Renal cortical epithelial cell (primary cell): ENCODE measurements at regions not wholly inside any gene's neighbourhood (a gene's known extent, or its start where the extent isn't known, plus 50 kb on each side); places are given as distances from the start of the nearest gene placed in this dataset.

ENCODE experiments used
- DNase-seq: peaks from one replicate; pipeline ENCODE4 v3.0.0-alpha.2; 2011; ENCODE audit warnings: low read depth

DNA sequence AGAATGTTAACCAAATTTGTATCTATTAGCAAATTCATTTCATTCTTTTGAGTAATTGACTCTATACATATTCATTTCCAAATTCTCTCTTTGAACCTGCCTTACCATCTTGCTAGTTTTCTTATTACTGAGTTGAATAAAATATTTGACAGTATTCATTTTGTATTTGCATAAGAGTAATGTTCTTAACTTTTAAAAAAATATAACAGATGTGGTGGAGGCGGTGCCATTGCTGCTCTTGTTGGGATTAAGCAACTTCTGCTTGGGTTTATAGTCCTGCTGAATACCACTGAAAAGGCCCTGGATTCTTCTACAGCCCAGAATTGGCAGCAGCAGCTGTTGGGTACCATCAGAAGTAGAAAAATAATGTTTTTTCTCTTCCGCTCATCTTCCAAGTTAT, 148.9 kb upstream of the PEX5L start:
- DNase-seq = no peak

DNA sequence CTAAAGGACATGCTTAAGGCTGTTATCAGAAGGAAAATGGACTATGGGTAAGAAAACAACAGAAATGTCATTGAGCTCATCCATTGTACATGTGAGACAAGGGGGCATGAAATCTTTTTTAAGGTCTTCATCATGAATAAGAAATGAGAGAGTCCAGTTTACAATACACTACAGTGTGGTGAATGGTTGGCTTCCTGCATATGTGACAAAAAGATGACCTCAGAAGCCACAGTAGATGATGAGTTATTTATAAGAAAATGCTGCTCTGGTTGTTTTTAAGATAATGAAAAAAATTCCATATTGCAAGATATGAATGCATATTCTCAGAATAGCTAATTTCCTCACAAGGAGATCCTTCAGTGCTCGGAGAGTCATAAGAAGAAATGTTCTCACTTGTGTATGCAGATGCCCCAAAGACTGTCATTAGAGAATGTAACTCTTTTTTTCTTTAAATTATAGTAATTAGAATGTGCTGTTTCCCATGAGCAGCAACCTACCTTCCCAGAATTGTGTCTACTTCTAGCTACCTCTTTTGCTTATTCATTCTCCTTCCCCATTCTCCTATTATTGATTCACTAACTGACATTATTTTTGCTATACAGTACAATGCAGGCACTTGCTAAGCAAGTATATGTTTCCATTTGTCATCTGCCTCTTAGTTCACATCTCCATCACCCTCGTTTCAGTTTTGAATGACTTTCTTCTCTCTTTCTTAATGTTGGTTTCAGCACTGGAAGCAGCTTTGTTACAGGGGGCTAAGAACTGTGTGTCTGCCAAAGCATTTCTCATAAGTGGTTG, 152.0 kb upstream of the PEX5L start:
- no peak for DNase-seq

DNA sequence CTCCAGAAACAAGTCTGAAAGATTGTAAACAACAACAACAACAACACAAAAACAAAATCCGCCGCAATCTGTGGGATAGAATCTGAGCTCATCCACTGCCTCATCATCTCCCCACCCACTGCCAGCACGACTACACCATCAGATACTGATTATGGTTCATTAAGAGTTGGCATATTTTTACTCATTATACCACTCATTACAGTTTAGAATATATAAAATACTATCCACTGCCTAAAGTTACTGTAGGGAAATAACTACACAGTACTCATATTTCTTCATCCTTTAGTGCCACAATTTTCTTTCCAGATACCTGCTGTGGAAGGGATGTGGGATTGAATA, 152.5 kb upstream of the PEX5L start:
- no peak for DNase-seq

GRCh38 chr3:180196658-180197057, 159.9 kb upstream of the PEX5L start:
- DNase-seq = no peak

- DNase-seq = no peak
These were observed 162.8 kb upstream of the PEX5L start for GRCh38 chr3:180199417-180199995.

DNA sequence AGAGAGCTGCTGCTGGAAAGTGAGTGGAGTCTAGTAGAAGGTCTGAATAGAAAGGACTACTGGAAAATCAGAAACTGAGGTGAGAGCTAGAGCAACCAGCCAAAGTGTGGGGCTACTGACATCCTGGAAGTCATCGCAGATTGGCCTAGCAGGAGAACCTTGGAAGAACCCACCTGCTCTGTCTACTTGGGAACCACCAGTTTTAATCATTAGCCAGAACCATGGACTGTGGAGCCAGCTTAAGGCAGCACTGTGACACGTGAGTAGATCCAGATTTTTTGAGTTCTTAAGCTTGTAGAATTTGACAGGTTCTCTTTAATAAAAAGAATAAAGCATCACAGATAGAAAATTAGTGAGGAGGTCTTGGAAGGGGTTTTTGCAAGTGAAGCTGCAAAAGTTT, 179.1 kb upstream of the PEX5L start:
- no peak for DNase-seq

DNA sequence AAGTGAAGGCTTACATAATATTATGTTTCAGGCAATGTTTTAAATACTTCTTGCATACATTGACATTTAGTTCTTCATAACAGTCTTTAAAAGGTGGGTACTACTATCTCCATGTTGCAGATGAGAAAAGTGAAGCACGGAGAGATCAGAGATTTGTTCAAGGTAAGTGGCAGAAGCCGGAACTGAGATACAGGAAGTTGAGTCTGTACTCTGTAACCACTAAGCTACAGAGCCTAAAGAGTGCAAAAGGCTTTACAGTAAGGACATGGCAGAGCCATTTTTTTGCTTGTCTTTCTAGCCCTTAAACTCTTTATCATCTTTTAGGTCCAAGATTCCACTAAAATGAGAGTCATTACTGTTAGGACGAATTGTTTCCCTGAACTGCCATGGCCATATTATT, 186.5 kb upstream of the PEX5L start:
- no peak for DNase-seq

- no peak for DNase-seq
These were observed 192.4 kb upstream of the PEX5L start for GRCh38 chr3:180229113-180229512.

DNA sequence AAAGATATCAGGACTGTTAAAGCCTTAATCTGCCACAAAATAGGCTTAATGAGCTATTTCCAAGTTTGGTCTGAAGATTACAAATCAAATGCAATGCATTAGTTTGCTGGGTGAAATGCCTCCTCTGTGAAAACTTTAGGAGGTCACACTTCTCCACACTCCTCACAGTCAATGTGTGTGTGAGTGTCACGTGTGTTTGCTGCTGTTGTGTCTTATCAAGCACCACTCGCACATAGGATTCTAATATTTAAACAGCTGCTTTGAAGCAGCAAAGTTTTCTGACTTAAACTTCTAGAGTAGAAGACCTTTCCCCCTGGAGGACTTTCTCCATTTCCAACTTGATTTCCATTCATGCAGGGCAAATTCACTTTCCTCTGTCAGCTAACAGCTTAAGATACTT, 203.2 kb upstream of the PEX5L start:
- DNase-seq = no peak

DNA sequence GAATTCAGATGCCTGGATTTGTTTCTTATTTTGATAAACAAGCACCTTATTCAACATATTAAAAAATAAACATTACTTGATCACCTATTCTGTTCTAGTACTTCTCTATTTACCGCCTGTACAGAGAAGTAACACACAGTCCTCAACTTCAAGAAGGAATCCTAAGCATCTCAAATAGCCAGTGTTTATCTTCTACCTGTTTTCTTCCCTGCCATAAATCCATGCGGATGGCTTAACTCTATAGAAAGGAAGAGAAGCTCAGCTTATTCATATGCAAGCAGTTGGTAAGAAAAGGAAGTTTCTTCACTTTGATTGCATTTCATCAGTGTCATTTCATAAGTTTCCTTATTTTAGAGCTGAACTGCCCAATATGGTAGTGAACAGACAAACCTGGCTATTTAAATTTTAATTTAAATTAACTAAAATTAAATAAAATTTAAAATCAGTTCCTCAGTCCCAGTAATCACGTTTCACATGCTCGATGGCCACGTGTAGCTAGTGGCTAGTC, 210.0 kb upstream of the PEX5L start:
- DNase-seq = no peak

DNA sequence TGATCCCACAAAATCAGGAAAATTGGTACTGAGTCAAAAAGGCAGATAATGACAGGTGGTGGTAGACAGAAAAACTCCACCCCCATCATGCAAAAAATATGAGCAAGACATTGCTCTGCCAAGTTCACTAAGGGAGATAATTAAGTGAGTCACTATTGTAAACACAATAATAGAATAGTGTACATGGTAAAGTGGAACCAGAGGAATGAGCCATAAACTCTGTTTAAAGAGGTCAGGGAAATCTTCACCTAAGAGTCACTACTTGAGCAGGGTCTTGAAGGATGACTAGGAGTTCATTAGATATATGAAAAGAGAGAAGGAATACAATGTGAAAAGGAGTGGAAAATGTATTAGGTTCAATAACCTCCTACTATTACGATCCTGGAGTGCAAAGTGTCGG, 213.4 kb upstream of the PEX5L start:
- peak; percentile 45 for DNase-seq

DNA sequence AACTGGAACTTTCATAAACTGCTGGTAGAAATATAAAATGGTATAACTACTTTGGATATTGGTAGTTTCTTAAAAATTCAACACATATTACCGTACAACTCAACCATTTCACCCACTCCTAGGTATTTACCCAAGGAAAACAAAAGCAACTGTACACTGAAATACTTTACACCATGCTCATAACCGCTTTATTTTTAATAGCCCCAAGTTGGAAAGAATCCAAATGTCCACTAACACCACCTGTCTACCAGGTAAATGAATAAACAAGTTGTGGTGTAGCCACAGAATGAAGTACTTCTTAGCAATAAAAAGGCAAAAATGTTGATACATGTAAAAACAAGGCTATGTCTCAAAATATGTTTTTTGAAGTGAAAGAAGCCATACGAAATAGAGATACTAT, 215.9 kb upstream of the PEX5L start:
- peak; percentile 40 for DNase-seq

DNA sequence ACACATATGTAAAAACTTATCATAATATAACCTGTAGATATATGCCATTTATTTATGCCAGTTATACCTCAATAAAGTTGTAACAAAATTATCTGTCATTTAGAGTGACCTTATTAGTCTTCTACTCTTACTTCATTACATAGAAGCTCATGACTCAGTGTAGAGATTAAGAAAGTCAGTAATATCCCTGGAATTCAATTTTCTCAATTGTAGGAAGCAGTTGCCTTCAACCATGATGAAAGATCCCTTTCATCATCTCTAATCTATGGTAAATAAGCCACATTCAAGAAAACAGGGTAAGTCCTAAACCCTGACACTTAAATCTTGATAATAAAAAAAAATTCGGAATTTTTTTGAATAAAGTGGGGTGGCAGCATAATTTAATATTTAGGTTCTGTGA, 216.5 kb upstream of the PEX5L start:
- no peak for DNase-seq

DNA sequence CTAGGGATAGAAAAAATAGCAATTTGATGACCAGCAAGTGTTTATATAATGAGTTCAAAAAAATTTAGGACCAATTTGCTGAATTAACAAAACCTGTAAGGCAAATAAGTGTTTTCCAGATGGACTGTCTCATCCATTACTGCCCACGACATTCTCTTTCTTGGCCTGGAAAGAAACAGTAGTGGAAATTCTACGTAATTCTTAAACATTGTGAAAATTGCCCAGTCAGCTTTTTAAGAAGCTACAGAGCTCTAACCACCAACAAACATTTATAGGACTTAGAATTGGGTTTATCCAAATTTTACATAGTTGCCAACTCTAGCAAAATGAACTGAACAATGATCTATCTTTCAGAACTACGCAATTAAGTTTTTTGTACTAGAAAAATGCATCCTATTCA, 227.7 kb upstream of the PEX5L start:
- no peak for DNase-seq

DNA sequence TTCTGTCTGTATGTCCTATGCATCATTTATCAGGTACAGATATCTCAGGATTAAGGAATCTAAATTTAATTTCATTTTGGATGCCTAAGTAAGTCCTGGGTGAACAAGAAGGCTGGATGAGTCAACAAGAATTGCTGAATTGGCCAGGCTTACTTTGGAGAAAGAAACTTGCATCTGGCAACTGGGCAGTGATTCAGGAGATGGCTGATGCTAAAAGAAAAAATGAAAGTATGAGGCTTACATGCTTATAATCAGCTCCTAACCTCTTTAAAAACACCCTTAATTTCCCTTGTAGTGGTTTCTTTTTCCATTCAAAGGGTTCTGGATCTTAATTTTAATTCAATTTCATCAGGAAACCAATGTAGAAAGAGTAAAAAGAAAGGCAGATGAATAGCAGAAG, 228.8 kb upstream of the PEX5L start:
- no peak for DNase-seq

GRCh38 chr3:180267202-180267843, 230.6 kb upstream of the PEX5L start:
- no peak for DNase-seq

- DNase-seq = no peak
These were observed 237.8 kb upstream of the PEX5L start for GRCh38 chr3:180274536-180274935.

DNA sequence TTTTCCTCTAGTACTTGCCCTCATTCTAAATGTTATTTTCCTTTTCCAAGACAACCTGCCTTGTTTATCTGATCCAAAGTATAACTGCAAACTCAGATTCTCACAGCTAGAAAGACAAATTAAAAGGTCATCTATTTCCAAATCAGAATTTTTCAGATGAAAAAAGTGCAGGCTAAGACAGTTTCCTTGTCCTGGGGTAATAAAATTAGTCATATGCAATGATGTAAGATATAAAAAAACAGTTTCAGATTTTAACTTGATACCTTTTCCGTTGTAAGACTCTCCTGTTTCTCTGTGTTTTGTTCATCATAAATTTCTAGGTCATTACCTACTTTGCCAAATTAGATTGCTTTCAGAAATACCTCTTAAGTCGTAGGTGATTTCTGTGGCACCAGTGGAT, 238.4 kb upstream of the PEX5L start:
- DNase-seq = no peak

DNA sequence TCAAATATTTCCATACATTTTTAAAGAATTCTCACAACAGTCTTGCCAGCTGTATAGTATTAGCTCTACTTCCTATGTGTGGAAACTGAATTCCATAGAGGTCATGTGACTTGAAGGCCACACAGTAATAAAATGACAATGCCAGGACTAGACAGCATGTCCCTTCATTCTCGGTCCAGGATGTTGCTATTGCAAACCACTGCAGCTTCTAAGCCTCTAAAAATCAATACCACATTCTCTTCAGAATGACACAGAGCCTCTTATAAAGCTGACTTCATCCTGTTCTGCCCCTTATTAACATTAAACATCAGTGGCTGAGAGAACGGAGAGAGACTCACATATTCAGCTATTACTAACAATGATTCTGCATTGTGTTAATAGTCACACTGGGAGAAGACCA, 240.3 kb upstream of the PEX5L start:
- no peak for DNase-seq

GRCh38 chr3:180278583-180279188, 241.9 kb upstream of the PEX5L start:
- DNase-seq = no peak

DNA sequence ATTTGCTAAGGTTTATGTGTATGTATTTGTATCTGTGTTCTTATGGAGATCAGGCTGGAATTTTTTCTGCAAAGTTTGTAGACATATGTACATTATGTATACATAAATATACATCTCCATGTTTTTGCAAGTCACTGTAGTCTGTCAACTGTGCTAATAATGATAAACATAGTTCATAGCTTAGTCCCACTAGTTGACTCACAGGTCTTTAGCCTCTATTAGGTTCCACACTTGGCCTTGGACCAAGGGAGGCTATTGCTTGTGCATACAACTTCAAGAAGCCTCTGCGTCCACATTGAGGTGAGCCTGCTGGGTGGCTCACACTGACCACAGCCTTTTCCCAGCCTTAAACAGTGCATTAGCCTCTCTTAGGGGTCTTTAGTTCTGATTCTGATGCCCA, 243.8 kb upstream of the PEX5L start:
- DNase-seq = peak; percentile 3

DNA sequence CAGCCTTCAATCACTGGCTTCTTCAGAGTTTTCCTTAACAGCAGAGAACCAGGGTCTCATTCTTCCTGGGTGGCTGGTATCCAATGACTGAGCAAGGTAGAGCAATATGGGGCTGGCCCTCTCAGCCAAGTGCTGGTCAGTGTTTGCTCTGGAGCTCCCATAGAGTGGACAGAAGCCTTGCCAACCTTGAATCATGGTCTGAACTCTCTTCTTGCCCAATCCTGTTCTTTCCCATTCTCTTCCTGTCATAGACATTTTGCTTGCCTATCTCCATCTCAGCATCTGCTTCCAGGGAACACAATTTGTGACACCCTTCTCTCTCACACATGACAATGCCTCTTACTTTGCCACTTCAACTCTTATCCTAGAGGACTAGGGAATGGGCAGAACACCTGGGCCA, 245.6 kb upstream of the PEX5L start:
- DNase-seq = no peak

GRCh38 chr3:180283251-180283650, 246.5 kb upstream of the PEX5L start:
- DNase-seq = no peak
